ENCODE measurements at regions not wholly inside any gene's neighbourhood (a gene's known extent, or its start where the extent isn't known, plus 50 kb on each side); places are given as distances from the start of the nearest gene placed in this dataset.
A peak's percentile ranks its signal among the peaks of the same experiment; 100 is the strongest.
"Not testable (repeated sequence)": the region's sequence is repeated elsewhere in the genome, so short reads cannot be mapped to it uniquely, and the experiment has no call there.

DNA sequence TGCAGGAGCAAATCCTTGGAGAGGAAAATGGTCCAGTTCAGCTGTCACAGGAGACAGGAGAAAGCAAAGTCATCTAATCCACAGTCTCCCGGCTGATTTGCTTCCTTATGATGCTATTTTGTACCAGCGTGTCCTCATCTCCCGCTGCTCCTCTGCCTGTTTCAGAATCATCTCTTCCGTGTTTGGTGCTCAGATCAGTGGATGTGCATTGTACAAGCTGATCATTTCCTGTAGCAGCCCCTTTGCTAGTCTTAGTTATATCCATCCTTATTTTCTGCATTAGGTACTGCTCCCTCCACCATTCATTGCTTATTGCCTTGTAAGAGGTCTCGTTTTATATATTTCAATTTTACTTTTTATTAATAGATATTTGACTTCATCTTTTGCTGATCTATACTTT is 219.9 kb upstream of the PRSS58 start:
- ATAC-seq (replicated peaks in 6 of 8); in situ Hi-C loops (cut with MboI; ENCODE audit: low pct_unique_long_range_greater_than_20kb in 2 of 9, low sequenced_read_pairs in 9 of 9, unreplicated experiment in 9 of 9); H3K27ac ChIP-seq; H3K4me3 ChIP-seq; H3K4me1 ChIP-seq (replicated peaks in 1 of 2): not testable (repeated sequence)
- WGBS, 10 experiments, result 0 to 91% (median 69%) methylated on average over 1 to 5 of the region's 5 CpGs

- Histone ChIP-seq H3K4me3 (no peak overlapping the region), H3K4me1 (replicated peaks in 1 of 2) (no peaks in the 10 kb centered on the region), H3K27ac (no peak overlapping the region)
- ATAC-seq (replicated peaks in 6 of 8), result no peak
- in situ Hi-C loops (cut with MboI; ENCODE audit: low pct_unique_long_range_greater_than_20kb in 2 of 9, low sequenced_read_pairs in 9 of 9, unreplicated experiment in 9 of 9), result no loop called here
- WGBS, 10 experiments, result 30 to 100% (median 79%) methylated on average over 1 to 2 of the region's 3 CpGs; no CpG with 5 or more reads in 2 of the 10 experiments
These were observed 219.3 kb upstream of the PRSS58 start for GRCh38 chr7:142477079-142477651.

GRCh38 chr7:142476077-142476476 is 218.2 kb upstream of the PRSS58 start:
- Histone ChIP-seq H3K4me1 (replicated peaks in 1 of 2) (no peaks in the 10 kb centered on the region), H3K27ac (no peak overlapping the region), H3K4me3 (no peak overlapping the region)
- no peak for ATAC-seq (replicated peaks in 6 of 8)
- WGBS, 10 experiments, result 43 to 100% (median 80%) methylated on average over 1 to 2 of the region's 2 CpGs; no CpG with 5 or more reads in 3 of the 10 experiments
- in situ Hi-C loops (cut with MboI; ENCODE audit: low pct_unique_long_range_greater_than_20kb in 2 of 9, low sequenced_read_pairs in 9 of 9, unreplicated experiment in 9 of 9), result no loop called here

- Histone ChIP-seq H3K27ac (no peak overlapping the region), H3K4me1 (replicated peaks in 1 of 2) (no peaks in the 10 kb centered on the region), H3K4me3 (no peak overlapping the region)
- 0 to 86% (median 32%) methylated on average over 1 of the region's 1 CpG; no CpG with 5 or more reads in 6 of the 10 experiments for WGBS, 10 experiments
- in situ Hi-C loops (cut with MboI; ENCODE audit: low pct_unique_long_range_greater_than_20kb in 2 of 9, low sequenced_read_pairs in 9 of 9, unreplicated experiment in 9 of 9), result no loop called here
- ATAC-seq (replicated peaks in 6 of 8), result no peak
These were observed 214.0 kb upstream of the PRSS58 start for GRCh38 chr7:142471820-142472219.

DNA sequence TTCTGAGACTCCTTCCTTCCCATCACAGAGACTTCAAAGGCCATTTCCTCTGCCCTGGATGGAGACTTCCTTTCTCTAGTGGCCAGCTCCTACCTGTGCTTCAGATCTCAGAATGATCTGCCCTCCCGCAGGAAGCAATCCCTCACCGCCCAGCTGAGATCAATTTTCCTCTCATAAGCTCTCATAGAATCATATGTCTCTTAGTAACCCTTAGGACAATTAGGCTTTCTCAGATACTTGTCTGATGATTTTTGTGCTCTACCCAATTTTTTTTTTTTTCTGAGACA is 212.6 kb upstream of the PRSS58 start:
- in situ Hi-C loops (cut with MboI; ENCODE audit: low pct_unique_long_range_greater_than_20kb in 2 of 9, low sequenced_read_pairs in 9 of 9, unreplicated experiment in 9 of 9), result no loop called here
- no peak overlapping the region for H3K4me3 ChIP-seq
- no peaks in the 10 kb centered on the region for H3K4me1 ChIP-seq (replicated peaks in 1 of 2)
- 89 to 100% methylated on average over 2 of the region's 2 CpGs; no CpG with 5 or more reads in 8 of the 10 experiments for WGBS, 10 experiments
- no peak for ATAC-seq (replicated peaks in 6 of 8)
- H3K27ac ChIP-seq, result no peak overlapping the region

GRCh38 chr7:142469696-142470543 is 212.1 kb upstream of the PRSS58 start:
- H3K4me3 ChIP-seq, result no peak overlapping the region
- H3K27ac ChIP-seq, result no peak overlapping the region
- no peaks in the 10 kb centered on the region for H3K4me1 ChIP-seq (replicated peaks in 1 of 2)
- in situ Hi-C loops (cut with MboI; ENCODE audit: low pct_unique_long_range_greater_than_20kb in 2 of 9, low sequenced_read_pairs in 9 of 9, unreplicated experiment in 9 of 9), result no loop called here
- WGBS, 10 experiments, result 40 to 87% (median 80%) methylated on average over 1 to 4 of the region's 11 CpGs; no CpG with 5 or more reads in 7 of the 10 experiments
- ATAC-seq (replicated peaks in 6 of 8), result no peak

DNA sequence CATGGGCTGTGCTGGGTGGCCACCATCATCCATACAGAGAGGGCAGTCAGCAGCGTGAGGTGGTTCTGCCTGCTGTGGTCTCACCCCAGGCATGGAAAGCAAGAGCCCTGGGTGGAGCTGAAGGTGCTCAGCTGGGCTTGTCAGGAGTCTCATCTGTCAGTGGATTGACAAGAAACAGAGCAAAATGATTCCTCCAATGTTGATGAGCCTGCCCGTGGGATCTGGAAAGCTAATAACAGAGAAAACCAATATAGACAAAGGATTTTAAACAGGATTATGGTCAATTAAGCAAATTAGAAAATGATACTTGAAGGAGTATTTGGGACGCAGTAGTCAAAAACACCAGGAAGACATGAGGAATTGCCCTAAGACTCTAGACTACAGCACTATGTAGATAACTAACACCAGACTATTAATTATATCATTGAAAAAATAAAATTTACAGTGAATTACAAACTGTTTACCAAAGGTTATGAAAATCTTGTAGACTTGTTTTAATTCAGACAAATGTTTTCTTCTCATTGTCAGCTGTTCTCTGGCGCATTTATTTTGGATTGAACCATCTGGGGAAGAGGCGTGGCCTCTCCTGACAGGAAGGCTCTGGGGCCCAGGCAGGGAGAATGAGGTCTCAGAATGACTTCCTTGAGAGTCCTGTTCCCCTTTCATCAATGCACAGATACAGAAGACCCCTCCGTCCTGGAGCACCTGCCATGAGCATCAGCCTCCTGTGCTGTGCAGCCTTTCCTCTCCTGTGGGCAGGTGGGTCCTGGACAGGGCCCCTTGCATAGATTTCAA is 211.2 kb upstream of the PRSS58 start:
- Histone ChIP-seq H3K27ac (no peak overlapping the region), H3K4me3 (no peak overlapping the region), H3K4me1 (replicated peaks in 1 of 2) (no peaks in the 10 kb centered on the region)
- WGBS, 10 experiments, result 11 to 84% (median 70%) methylated on average over 1 to 6 of the region's 6 CpGs; no CpG with 5 or more reads in 1 of the 10 experiments
- in situ Hi-C loops (cut with MboI; ENCODE audit: low pct_unique_long_range_greater_than_20kb in 2 of 9, low sequenced_read_pairs in 9 of 9, unreplicated experiment in 9 of 9), result no loop called here
- ATAC-seq (replicated peaks in 6 of 8), result no peak

DNA sequence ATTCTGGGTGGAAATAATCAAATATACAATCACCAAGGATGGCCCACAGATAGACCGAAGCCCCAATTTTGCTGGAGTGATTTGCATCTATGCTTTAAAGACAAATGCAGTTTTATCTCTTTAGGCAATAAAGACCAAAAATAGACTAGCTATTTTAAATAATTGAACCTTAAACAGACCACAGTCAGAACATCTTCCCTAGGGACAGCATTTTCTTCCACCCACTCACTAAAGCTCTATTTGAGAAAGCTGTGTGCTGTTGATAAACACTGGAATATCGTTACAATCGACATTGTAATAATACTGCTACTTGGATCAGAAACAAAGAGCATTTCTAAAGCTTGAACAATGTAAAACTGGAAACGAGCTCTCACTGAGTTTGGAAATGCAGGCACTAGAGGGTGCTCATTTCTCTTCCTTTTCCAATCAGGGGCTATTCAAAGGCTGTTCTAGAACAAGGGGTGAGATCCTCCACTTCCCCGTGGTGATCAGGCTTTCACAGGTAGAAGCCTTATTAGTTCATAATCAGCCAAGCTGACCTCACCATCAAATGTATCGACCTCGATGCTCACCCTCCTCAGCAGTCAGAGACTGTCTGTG is 209.3 kb upstream of the PRSS58 start:
- WGBS, 10 experiments, result 16 to 100% (median 69%) methylated on average over 1 to 4 of the region's 7 CpGs; no CpG with 5 or more reads in 3 of the 10 experiments
- in situ Hi-C loops (cut with MboI; ENCODE audit: low pct_unique_long_range_greater_than_20kb in 2 of 9, low sequenced_read_pairs in 9 of 9, unreplicated experiment in 9 of 9); H3K4me1 ChIP-seq (replicated peaks in 1 of 2); H3K27ac ChIP-seq; H3K4me3 ChIP-seq: not testable (repeated sequence)
- peak in 3 of 8 experiments; percentile 28 to 55 (median 31) for ATAC-seq (replicated peaks in 6 of 8)

- Histone ChIP-seq H3K4me3 (no peak overlapping the region), H3K27ac (no peak overlapping the region), H3K4me1 (replicated peaks in 1 of 2) (peaks cover 0 to 3% of the 10 kb centered on the region in 2 donors)
- in situ Hi-C loops (cut with MboI; ENCODE audit: low pct_unique_long_range_greater_than_20kb in 2 of 9, low sequenced_read_pairs in 9 of 9, unreplicated experiment in 9 of 9), result no loop called here
- ATAC-seq (replicated peaks in 6 of 8), result peak in 1 of 8 experiments; percentile 17
- 0 to 86% (median 75%) methylated on average over 1 to 5 of the region's 6 CpGs; no CpG with 5 or more reads in 3 of the 10 experiments for WGBS, 10 experiments
These were observed 205.6 kb upstream of the PRSS58 start for GRCh38 chr7:142463401-142463850.

DNA sequence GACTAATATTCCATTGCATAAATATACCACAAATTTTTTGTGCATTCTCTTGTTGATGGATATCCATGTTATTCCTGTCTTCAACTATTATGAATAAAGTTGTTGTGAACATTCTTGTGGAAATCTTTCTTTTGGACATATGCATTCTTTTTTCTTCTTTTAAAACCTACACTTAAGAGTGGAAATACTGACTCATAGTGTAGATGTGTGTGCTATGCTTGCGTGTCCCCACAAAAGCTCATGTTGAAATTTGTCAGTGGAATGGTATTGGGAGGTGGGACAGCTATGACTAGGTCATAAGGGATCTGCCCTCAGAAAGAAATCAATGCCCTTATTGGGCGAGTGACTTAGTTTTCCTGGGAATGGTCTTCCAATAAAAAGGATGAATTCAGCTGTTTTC is 203.6 kb upstream of the PRSS58 start:
- Histone ChIP-seq H3K4me1 (replicated peaks in 1 of 2) (peaks cover 0 to 3% of the 10 kb centered on the region in 2 donors), H3K27ac (no peak overlapping the region), H3K4me3 (no peak overlapping the region)
- 8 to 100% (median 85%) methylated on average over 1 to 2 of the region's 2 CpGs; no CpG with 5 or more reads in 4 of the 10 experiments for WGBS, 10 experiments
- no peak for ATAC-seq (replicated peaks in 6 of 8)
- in situ Hi-C loops (cut with MboI; ENCODE audit: low pct_unique_long_range_greater_than_20kb in 2 of 9, low sequenced_read_pairs in 9 of 9, unreplicated experiment in 9 of 9), result no loop called here

GRCh38 chr7:142460402-142461117 is 202.7 kb upstream of the PRSS58 start:
- Histone ChIP-seq H3K27ac (no peak overlapping the region), H3K4me3 (no peak overlapping the region), H3K4me1 (replicated peaks in 1 of 2) (peaks cover 0 to 3% of the 10 kb centered on the region in 2 donors)
- WGBS, 10 experiments, result 11 to 89% (median 71%) methylated on average over 2 to 6 of the region's 7 CpGs; no CpG with 5 or more reads in 1 of the 10 experiments
- ATAC-seq (replicated peaks in 6 of 8), result no peak
- in situ Hi-C loops (cut with MboI; ENCODE audit: low pct_unique_long_range_greater_than_20kb in 2 of 9, low sequenced_read_pairs in 9 of 9, unreplicated experiment in 9 of 9), result no loop called here

DNA sequence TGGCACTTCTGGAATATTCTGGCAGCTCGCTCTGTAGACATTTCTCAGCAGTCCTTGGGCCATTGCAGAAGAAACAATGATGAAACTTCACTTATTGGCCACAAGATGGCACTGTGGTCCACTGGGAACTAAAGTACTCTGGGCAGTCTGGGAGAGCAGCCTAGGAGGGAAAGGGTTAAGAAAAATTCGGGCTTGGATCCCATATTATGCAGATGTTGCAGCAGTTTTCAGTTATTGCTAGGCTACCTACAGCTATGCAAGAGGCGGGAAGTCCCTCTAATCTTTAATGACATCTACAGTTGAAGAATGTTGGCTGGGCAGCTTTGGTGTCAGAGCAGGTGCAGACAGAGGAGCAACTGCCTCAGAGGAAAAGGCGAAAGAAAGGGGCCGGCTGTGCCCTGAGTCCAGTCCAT is 201.7 kb upstream of the PRSS58 start:
- Histone ChIP-seq H3K4me1 (replicated peaks in 1 of 2) (peaks cover 0 to 3% of the 10 kb centered on the region in 2 donors), H3K4me3 (no peak overlapping the region), H3K27ac (no peak overlapping the region)
- WGBS, 10 experiments, result 0 to 42% (median 13%) methylated on average over 1 to 5 of the region's 5 CpGs; no CpG with 5 or more reads in 4 of the 10 experiments
- in situ Hi-C loops (cut with MboI; ENCODE audit: low pct_unique_long_range_greater_than_20kb in 2 of 9, low sequenced_read_pairs in 9 of 9, unreplicated experiment in 9 of 9), result no loop called here
- peak in 5 of 8 experiments; percentile 42 to 94 (median 87) for ATAC-seq (replicated peaks in 6 of 8)

All from motor neuron (in vitro differentiated cells).